ENCODE measurements at regions not wholly inside any gene's neighbourhood (a gene's known extent, or its start where the extent isn't known, plus 50 kb on each side); places are given as distances from the start of the nearest gene placed in this dataset.

DNA sequence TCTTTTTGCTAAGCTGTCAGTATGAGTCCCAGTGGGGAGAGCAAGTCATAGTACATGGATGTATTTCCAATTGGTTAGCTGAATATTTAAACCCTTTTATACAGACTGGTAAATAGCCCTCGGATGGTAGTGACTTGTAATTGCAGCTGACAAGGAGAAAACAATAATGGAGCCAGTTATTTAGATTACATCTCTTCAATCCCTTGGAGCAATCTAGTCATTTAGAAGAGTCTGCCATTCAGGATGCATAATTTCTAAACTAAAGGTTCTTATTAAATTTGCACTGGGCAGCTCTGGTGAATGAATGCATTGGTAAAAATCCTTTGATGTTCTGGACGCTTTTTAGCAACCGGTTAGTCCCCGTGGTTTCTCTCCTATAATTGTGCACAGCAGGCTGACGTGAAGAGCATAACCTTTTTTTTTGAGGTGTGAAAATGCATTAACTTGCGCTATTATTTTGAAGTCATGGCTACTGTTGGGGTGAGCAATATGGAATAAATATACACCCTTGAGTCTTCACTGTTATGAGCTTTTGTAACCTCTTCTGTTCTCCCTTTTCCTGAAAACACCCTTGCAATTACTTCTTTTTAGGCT is 158.6 kb upstream of the CD180 start:
- Histone ChIP-seq H3K4me1 (no peaks in the 10 kb centered on the region), H3K27ac (no peak overlapping the region), H3K36me3 (no peaks in the 10 kb centered on the region), H3K9me3 (no peaks in the 10 kb centered on the region), H3K27me3 (no peaks in the 10 kb centered on the region), H3K9ac (ENCODE audit: low read depth in 2 of 2, low read length in 2 of 2) (no peak overlapping the region), H3K4me3 (no peak overlapping the region)
- DNase-seq: no peak
- intact Hi-C loops (cut with DNase I): no loop called here
- TF ChIP-seq, protein P1, sequence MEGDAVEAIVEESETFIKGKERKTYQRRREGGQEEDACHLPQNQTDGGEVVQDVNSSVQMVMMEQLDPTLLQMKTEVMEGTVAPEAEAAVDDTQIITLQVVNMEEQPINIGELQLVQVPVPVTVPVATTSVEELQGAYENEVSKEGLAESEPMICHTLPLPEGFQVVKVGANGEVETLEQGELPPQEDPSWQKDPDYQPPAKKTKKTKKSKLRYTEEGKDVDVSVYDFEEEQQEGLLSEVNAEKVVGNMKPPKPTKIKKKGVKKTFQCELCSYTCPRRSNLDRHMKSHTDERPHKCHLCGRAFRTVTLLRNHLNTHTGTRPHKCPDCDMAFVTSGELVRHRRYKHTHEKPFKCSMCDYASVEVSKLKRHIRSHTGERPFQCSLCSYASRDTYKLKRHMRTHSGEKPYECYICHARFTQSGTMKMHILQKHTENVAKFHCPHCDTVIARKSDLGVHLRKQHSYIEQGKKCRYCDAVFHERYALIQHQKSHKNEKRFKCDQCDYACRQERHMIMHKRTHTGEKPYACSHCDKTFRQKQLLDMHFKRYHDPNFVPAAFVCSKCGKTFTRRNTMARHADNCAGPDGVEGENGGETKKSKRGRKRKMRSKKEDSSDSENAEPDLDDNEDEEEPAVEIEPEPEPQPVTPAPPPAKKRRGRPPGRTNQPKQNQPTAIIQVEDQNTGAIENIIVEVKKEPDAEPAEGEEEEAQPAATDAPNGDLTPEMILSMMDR (IDR thresholded peaks at IDR 0.05): no peak

DNA sequence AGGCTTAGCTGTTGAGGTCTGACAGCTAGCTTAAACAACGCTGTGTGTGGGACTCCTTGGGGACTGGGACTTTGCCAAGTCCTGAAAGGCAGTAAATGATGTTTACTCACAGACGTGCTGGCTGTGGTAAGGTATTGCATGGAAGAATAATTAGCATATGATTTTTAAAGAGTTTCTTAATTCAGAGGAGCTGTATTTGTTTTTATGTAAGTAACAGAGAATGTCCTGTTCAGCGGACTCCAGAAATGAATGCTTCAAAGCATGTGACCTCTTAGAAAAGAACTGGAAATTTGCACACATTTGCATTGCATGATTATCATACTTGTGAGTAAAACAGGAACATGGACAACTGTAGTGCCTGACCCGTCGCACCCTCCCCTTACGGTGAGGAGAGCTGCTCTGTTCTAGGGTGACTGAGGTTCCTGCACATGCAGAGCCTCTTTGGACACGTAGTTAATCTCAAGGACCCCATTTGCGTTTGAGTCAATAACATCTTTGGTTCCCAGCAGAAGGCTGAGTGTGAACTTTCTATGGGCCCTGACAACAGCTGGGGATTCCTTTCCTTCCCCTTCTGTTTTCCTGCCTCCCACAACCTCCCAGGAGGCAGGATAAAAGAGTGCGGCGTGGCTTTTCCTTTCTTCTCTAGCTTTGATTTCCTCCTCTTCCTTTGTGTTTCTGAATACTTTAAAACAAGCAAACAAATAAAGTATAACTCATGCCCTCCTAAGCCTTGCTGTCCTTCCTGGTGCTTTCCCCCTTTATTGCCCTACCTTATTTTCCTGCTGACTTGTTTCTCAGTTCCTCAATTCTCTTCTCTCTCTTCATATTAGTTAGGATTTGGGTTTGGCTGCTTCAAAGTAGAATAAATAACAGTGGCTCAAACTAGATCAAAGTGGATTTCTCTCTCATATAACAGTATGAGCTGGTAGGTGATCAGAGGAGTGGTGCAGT is 157.2 kb upstream of the CD180 start:
- H3K27ac ChIP-seq: no peak overlapping the region
- H3K4me1 ChIP-seq: no peaks in the 10 kb centered on the region
- no peak for DNase-seq
- TF ChIP-seq, protein P1 (IDR thresholded peaks at IDR 0.05): no peak
- no peaks in the 10 kb centered on the region for H3K9me3 ChIP-seq
- intact Hi-C loops (cut with DNase I): no loop called here
- no peak overlapping the region for H3K4me3 ChIP-seq
- H3K36me3 ChIP-seq: no peaks in the 10 kb centered on the region
- H3K9ac ChIP-seq (ENCODE audit: low read depth in 2 of 2, low read length in 2 of 2): no peak overlapping the region
- no peaks in the 10 kb centered on the region for H3K27me3 ChIP-seq

DNA sequence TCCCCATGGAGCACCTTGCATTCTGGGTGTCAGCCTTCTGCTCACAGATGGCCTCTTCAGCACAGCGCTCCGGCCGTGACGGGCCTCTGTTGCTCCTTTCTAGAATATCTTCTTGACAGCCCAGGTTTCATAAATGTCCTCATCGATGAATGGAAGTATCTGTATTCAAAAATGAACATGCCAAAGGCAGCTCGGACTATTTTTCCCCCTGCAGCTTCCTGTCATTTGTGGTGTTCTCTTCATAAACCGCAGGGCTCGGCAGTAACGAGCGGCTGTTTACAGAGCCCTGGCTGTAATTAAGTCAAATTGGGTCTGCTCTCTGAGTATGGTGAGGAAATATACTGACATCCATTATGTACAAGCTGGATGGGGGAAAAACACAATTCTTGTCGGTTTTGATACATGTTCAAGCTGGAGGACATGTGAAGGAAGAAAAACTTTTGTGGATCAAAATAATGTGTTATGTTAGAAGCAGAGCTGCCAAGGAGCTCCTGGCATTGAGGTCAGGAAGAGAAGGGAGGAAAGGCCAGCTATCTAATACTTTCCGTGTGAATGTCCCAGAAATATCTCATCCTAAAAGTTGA is 154.1 kb upstream of the CD180 start:
- H3K27me3 ChIP-seq: no peaks in the 10 kb centered on the region
- no peak overlapping the region for H3K27ac ChIP-seq
- H3K4me3 ChIP-seq: no peak overlapping the region
- no peaks in the 10 kb centered on the region for H3K36me3 ChIP-seq
- intact Hi-C loops (cut with DNase I): no loop called here
- DNase-seq: no peak
- H3K9ac ChIP-seq (ENCODE audit: low read depth in 2 of 2, low read length in 2 of 2): no peak overlapping the region
- no peaks in the 10 kb centered on the region for H3K9me3 ChIP-seq
- TF ChIP-seq, protein P1 (IDR thresholded peaks at IDR 0.05): no peak
- no peaks in the 10 kb centered on the region for H3K4me1 ChIP-seq

DNA sequence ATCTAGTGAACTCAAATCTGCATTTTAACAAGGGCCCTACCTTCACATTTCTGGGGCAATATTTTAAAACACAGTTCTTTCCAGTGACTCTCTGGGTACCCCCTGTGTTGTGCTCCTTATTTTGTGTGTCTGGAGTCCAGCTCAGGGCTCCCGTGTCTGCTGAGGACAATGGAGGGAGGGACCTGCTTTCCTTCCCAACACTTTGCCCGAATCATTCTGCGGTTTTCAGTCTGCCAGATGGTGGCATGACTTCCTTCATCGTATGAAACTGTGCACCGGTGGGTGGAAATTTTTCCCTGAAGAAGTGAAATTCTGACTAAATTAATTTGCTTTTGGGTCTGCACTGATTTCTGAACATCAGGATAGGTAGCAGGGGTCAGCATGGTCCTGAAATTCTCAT is 153.6 kb upstream of the CD180 start:
- no peak overlapping the region for H3K9ac ChIP-seq (ENCODE audit: low read depth in 2 of 2, low read length in 2 of 2)
- TF ChIP-seq, protein P1 (IDR thresholded peaks at IDR 0.05): no peak
- H3K27me3 ChIP-seq: no peaks in the 10 kb centered on the region
- no peaks in the 10 kb centered on the region for H3K36me3 ChIP-seq
- intact Hi-C loops (cut with DNase I): no loop called here
- no peak overlapping the region for H3K4me3 ChIP-seq
- no peaks in the 10 kb centered on the region for H3K4me1 ChIP-seq
- H3K27ac ChIP-seq: no peak overlapping the region
- DNase-seq: no peak
- no peaks in the 10 kb centered on the region for H3K9me3 ChIP-seq

DNA sequence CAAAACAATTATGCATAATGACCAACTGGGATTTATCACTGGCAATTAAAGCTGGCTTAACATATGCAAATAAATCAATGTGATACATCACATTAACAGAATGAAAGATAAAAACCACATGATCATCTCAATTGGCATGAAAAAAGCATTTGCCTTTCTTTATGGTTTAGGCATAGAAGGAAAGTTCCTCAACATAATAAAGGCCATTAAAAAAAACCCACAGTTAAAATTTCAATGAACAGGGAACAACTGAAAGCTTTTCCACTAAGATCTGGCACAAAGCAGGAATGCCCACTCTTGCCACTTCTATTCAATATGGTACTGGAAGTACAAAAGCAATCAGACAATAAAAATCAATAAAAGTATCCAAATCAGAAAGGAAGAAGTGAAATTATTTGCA is 151.2 kb upstream of the CD180 start:
- no peak for DNase-seq
- Histone ChIP-seq H3K27ac (no peak overlapping the region), H3K4me3 (no peak overlapping the region), H3K27me3 (no peaks in the 10 kb centered on the region), H3K9ac (ENCODE audit: low read depth in 2 of 2, low read length in 2 of 2) (no peak overlapping the region), H3K9me3 (no peaks in the 10 kb centered on the region), H3K4me1 (no peaks in the 10 kb centered on the region), H3K36me3 (no peaks in the 10 kb centered on the region)
- TF ChIP-seq, protein P1 (IDR thresholded peaks at IDR 0.05): no peak
- intact Hi-C loops (cut with DNase I): no loop called here
